Sigmoid colon (tissue), 6 donors: ENCODE measurements at regions not wholly inside any gene's neighbourhood (a gene's known extent, or its start where the extent isn't known, plus 50 kb on each side); places are given as distances from the start of the nearest gene placed in this dataset.

Experiments
- DNase-seq: peaks from one replicate; pipeline ENCODE4 v3.0.0-alpha.2; 2019
- H3K27ac ChIP-seq, 4 donors: fragments of 200-600 bp; sonication (generic); one replicate each; pipeline ENCODE4 v1.5.1; 2016 to 2019; ENCODE audit warnings: mild to moderate bottlenecking in 1 of 4
- H3K27me3 ChIP-seq, 3 donors: fragments of 200-600 bp; sonication (generic); one replicate each; pipeline ENCODE4 v1.5.1; 2019; ENCODE audit warnings: mild to moderate bottlenecking in 1 of 3
- H3K36me3 ChIP-seq, 4 donors: fragments of 200-600 bp; sonication (generic); one replicate each; pipeline ENCODE4 v1.5.1; 2016 to 2019
- H3K4me1 ChIP-seq, 4 donors: fragments of 200-600 bp; sonication (generic); one replicate each; pipeline ENCODE4 v1.5.1; 2017 to 2019
- H3K4me3 ChIP-seq, 4 donors: fragments of 200-600 bp; sonication (generic); one replicate each; pipeline ENCODE4 v1.5.1; 2017 to 2019; ENCODE audit warnings: mild to moderate bottlenecking in 2 of 4, moderate library complexity in 1 of 4
- H3K9me3 ChIP-seq, 4 donors: fragments of 200-600 bp in 3 of 4; sonication (generic) in 3 of 4; one replicate each; pipeline versions ENCODE4 v1.5.1 to v1.6.1; 2013 to 2019
- EP300 ChIP-seq, 4 donors: sonication (generic); formaldehyde crosslinking; IDR thresholded peaks; one replicate each; pipeline ENCODE4 v1.6.1; 2017; ENCODE audit warnings: antibody characterized with exemption in 4 of 4
- POLR2A ChIP-seq, 2 donors: fragments of 450-650 bp; IDR thresholded peaks; one replicate each; pipeline ENCODE4 v1.6.1; 2016; ENCODE audit warnings: antibody characterized with exemption in 2 of 2, mild to moderate bottlenecking in 2 of 2, moderate library complexity in 2 of 2
- POLR2AphosphoS5 ChIP-seq, 4 donors: sonication (generic); formaldehyde crosslinking; IDR thresholded peaks; one replicate each; pipeline ENCODE4 v1.6.1; 2017; ENCODE audit warnings: antibody characterized with exemption in 4 of 4
- WGBS, 2 donors: extraction: QIAGEN DNeasy Blood & Tissue Kit; methylation state at CpG; one replicate each; pipeline ENCODE4 v1.1.7; 2013; 5-methylcytosine and 5-hydroxymethylcytosine counted together
- intact Hi-C: fragments of 100-400 bp; cut with DNase I; formaldehyde crosslinking; loops from one replicate; pipeline ENCODE4 v1.15.1; 2023
- TF ChIP-seq, protein P1 (sequence below), 4 experiments: fragments of 450-650 bp in 3 of 4; fragments of 200-600 bp in 1 of 4; IDR thresholded peaks; one replicate each; pipeline ENCODE4 v1.5.1; 2016 to 2019; ENCODE audit warnings: antibody characterized with exemption in 4 of 4, mild to moderate bottlenecking in 3 of 4, moderate library complexity in 2 of 4
- donor health status: healthy with polysubstance abuse.
- donor health status: healthy.

DNA sequence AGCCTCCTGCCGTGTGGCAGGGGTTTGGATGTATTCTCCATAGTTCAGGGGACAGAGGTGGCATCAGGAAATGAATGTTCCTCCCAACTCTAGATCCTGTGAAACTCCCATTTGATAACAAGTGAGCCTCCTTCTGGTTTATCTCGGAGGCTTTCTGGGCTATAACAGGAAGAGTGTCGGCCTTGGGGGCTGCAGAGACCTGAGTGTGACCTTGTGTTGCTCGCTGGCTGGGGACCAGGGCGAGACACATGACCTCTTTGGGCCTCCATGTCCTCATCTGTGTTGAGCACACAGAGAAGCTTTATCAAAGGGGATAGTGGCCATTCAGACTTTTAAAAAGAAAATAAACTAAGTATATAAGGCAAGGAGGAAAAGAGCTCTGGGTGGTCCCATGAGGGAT, 78.0 kb upstream of the SMNDC1 start:
- no peak overlapping the region for H3K4me3 ChIP-seq
- H3K9me3 ChIP-seq, result no peaks in the 10 kb centered on the region
- no peaks in the 10 kb centered on the region for H3K27me3 ChIP-seq
- WGBS, 2 donors, result 91% methylated on average over 5 of the region's 5 CpGs
- no peak for DNase-seq
- intact Hi-C loops, result no loop called here
- H3K36me3 ChIP-seq, result no peaks in the 10 kb centered on the region
- no peak overlapping the region for H3K27ac ChIP-seq
- H3K4me1 ChIP-seq, result no peaks in the 10 kb centered on the region
- TF ChIP-seq EP300 (IDR thresholded peaks at IDR 0.05), result no peak
- TF ChIP-seq, protein P1, sequence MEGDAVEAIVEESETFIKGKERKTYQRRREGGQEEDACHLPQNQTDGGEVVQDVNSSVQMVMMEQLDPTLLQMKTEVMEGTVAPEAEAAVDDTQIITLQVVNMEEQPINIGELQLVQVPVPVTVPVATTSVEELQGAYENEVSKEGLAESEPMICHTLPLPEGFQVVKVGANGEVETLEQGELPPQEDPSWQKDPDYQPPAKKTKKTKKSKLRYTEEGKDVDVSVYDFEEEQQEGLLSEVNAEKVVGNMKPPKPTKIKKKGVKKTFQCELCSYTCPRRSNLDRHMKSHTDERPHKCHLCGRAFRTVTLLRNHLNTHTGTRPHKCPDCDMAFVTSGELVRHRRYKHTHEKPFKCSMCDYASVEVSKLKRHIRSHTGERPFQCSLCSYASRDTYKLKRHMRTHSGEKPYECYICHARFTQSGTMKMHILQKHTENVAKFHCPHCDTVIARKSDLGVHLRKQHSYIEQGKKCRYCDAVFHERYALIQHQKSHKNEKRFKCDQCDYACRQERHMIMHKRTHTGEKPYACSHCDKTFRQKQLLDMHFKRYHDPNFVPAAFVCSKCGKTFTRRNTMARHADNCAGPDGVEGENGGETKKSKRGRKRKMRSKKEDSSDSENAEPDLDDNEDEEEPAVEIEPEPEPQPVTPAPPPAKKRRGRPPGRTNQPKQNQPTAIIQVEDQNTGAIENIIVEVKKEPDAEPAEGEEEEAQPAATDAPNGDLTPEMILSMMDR (IDR thresholded peaks at IDR 0.05), result no peak
- no peak for TF ChIP-seq POLR2AphosphoS5 (IDR thresholded peaks at IDR 0.05)
- no peak for TF ChIP-seq POLR2A (IDR thresholded peaks at IDR 0.05)

GRCh38 chr10:110387617-110387982, 82.9 kb upstream of the SMNDC1 start:
- peaks cover 0 to 10% (median 9%) of the 10 kb centered on the region in 4 donors for H3K4me1 ChIP-seq
- H3K4me3 ChIP-seq, result no peak overlapping the region
- no peaks in the 10 kb centered on the region for H3K9me3 ChIP-seq
- no peaks in the 10 kb centered on the region for H3K36me3 ChIP-seq
- 54 to 60% methylated on average over 1 of the region's 1 CpG for WGBS, 2 donors
- no peaks in the 10 kb centered on the region for H3K27me3 ChIP-seq
- intact Hi-C loops, result no loop called here
- no peak for DNase-seq
- TF ChIP-seq POLR2AphosphoS5 (IDR thresholded peaks at IDR 0.05) (no peak), POLR2A (IDR thresholded peaks at IDR 0.05) (no peak), EP300 (IDR thresholded peaks at IDR 0.05) (no peak)
- TF ChIP-seq, protein P1 (IDR thresholded peaks at IDR 0.05), result no peak
- no peak overlapping the region for H3K27ac ChIP-seq

DNA sequence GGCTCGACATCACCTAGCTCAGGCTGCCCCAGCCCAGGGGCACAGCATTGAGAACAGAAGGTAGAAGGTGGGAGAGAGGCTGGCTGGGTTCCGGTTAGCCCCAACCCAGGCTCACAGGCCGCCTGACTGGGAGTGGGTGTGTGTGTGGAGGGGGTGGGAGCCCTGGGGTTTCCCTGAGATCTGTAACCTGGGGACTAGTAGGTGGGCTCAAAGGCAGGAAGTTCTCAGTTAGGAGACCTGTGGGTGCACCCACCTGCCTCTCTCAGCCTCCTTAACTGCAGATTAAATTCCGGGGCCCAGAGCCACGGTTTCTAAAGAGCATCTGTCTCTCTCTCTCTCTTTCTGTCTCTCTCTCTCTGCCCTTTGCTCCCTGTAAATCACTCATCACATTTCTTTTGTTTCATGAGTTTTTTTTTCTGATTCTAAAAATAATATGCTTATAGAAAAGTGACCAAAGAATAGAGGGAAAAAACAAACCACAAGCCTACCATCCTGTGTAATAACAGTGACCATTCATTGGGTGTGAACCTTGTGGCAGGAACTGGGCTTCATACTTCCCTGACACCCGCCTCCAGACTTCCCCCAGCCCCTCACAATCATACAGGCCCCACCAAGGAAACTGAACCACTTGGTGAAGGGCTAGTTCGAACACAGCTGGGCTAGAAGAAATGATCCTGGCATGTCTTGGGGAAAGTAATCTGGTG, 83.4 kb upstream of the SMNDC1 start:
- Histone ChIP-seq H3K4me3 (no peak overlapping the region), H3K27me3 (no peaks in the 10 kb centered on the region), H3K9me3 (no peaks in the 10 kb centered on the region), H3K36me3 (no peaks in the 10 kb centered on the region), H3K27ac (no peak overlapping the region), H3K4me1 (peaks cover 0 to 15% (median 15%) of the 10 kb centered on the region in 4 donors)
- intact Hi-C loops, result no loop called here
- 50 to 53% methylated on average over 7 of the region's 7 CpGs for WGBS, 2 donors
- TF ChIP-seq, protein P1 (IDR thresholded peaks at IDR 0.05), result no peak
- TF ChIP-seq POLR2AphosphoS5 (IDR thresholded peaks at IDR 0.05) (no peak), EP300 (IDR thresholded peaks at IDR 0.05) (no peak), POLR2A (IDR thresholded peaks at IDR 0.05) (no peak)
- DNase-seq, result no peak

DNA sequence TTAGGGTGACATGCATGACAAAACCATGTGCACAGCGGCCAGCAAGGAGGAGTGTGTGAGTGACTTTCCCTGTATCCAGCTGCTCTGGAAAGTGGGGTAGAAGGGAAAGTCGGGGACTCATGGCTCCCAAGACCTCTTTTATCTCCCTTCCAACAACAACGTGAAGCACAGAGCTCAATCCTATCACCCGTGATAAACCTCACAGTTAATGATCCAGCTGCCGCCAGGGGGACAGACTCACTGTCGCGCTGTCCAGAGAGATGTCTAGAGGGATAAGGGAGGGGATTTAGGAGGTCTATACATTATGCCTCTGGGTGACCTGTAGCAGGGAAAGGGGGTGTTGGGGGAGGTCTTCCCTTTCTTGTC, 84.0 kb upstream of the SMNDC1 start:
- no peak overlapping the region for H3K27ac ChIP-seq
- TF ChIP-seq, protein P1 (IDR thresholded peaks at IDR 0.05), result no peak
- TF ChIP-seq POLR2AphosphoS5 (IDR thresholded peaks at IDR 0.05), result no peak
- no peak for TF ChIP-seq POLR2A (IDR thresholded peaks at IDR 0.05)
- no peak for TF ChIP-seq EP300 (IDR thresholded peaks at IDR 0.05)
- no peak for DNase-seq
- intact Hi-C loops, result no loop called here
- no peak overlapping the region for H3K4me3 ChIP-seq
- peaks cover 0 to 17% (median 16%) of the 10 kb centered on the region in 4 donors for H3K4me1 ChIP-seq
- H3K27me3 ChIP-seq, result no peaks in the 10 kb centered on the region
- H3K36me3 ChIP-seq, result no peaks in the 10 kb centered on the region
- WGBS, 2 donors, result 80% methylated on average over 7 of the region's 7 CpGs
- H3K9me3 ChIP-seq, result no peaks in the 10 kb centered on the region

DNA sequence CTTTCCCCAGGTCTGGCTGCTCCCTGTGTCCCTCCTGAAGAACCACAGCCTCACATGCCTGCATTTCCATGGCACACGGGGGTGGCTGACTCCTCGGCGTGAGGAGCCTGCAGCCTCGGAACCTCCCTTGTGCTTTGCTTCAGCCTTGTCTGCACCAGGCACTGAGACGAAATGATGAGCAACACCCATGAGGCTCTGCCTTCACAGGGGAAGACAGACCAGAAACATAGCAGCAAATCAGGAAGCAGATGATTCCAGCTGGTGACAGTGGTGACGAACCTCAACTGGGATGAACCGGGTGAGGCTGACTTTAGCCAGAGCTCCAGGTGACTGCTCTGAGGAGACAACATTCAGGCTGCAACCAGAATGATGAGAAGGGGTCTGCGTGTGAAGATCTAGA, 84.5 kb upstream of the SMNDC1 start:
- WGBS, 2 donors, result 74 to 84% methylated on average over 8 of the region's 8 CpGs
- intact Hi-C loops, result no loop called here

More for the DNA sequence above, 84.5 kb upstream of the SMNDC1 start:
- H3K27ac ChIP-seq, result no peak overlapping the region
- H3K27me3 ChIP-seq, result no peaks in the 10 kb centered on the region
- no peak for TF ChIP-seq POLR2AphosphoS5 (IDR thresholded peaks at IDR 0.05)
- H3K4me1 ChIP-seq, result peaks cover 0 to 17% (median 16%) of the 10 kb centered on the region in 4 donors
- no peak overlapping the region for H3K4me3 ChIP-seq
- H3K9me3 ChIP-seq, result no peaks in the 10 kb centered on the region
- no peaks in the 10 kb centered on the region for H3K36me3 ChIP-seq
- no peak for DNase-seq
